Psoas muscle (tissue), 7 donors: ENCODE measurements at regions not wholly inside any gene's neighbourhood (a gene's known extent, or its start where the extent isn't known, plus 50 kb on each side); places are given as distances from the start of the nearest gene placed in this dataset.
"Not testable (repeated sequence)": the region's sequence is repeated elsewhere in the genome, so short reads cannot be mapped to it uniquely, and the experiment has no call there.

Experiments
- ATAC-seq, 4 donors: fragments of 200-7000 bp; cut with Tn5 transposase; one replicate each; pipeline ENCODE4 v1.9.1; 2020; ENCODE audit warnings: moderate library complexity in 3 of 4, mild to moderate bottlenecking in 2 of 4
- DNase-seq, 2 donors: peaks; one replicate each; pipeline ENCODE4 v3.0.0-alpha.2; 2020
- H3K27ac ChIP-seq: fragments of 200-600 bp; one replicate; pipeline ENCODE4 v1.8.0; 2022
- H3K27me3 ChIP-seq, 3 donors: fragments of 200-600 bp in 1 of 3; one replicate each; pipeline versions ENCODE4 v1.6.1 to v1.8.0; 2013 to 2022; ENCODE audit warnings: low read length in 2 of 3, mild to moderate bottlenecking in 2 of 3, moderate library complexity in 1 of 3; ENCODE audit not compliant: insufficient read depth in 3 of 3
- H3K36me3 ChIP-seq, 2 donors: fragments of 200-600 bp in 1 of 2; one replicate each; pipeline versions ENCODE4 v1.6.1 to v1.8.0; 2013 to 2022; ENCODE audit warnings: low read depth in 1 of 2, mild to moderate bottlenecking in 1 of 2, moderate library complexity in 1 of 2; ENCODE audit not compliant: insufficient read depth in 1 of 2
- H3K4me1 ChIP-seq: fragments of 200-600 bp; one replicate; pipeline ENCODE4 v1.8.0; 2022
- H3K4me3 ChIP-seq: fragments of 200-600 bp; one replicate; pipeline ENCODE4 v1.8.0; 2022; ENCODE audit warnings: mild to moderate bottlenecking
- H3K9me3 ChIP-seq: fragments of 200-600 bp; one replicate; pipeline ENCODE4 v1.8.0; 2022
- WGBS, 3 donors: extraction: QIAGEN DNeasy Blood & Tissue Kit; methylation state at CpG; one replicate each; pipeline versions ENCODE4 v1.1.6 to v1.1.7; 2013; 5-methylcytosine and 5-hydroxymethylcytosine counted together
- intact Hi-C, 2 donors: fragments of 100-400 bp; cut with DNase I; formaldehyde crosslinking; loops; one replicate each; pipeline versions ENCODE4 v1.11.0 to v1.14.2; 2022
- TF ChIP-seq, protein P1 (sequence below): fragments of 200-600 bp; IDR thresholded peaks from one replicate; pipeline ENCODE4 v1.8.0; 2022; ENCODE audit warnings: antibody characterized with exemption
- donor health status: healthy with polysubstance abuse.
- donor health status: DM: no; HTN: no; CAD: no; lungs with moderate emphysema.
- donor health status: Bipolar disorder and iron deficiency.
- donor health status: healthy.
- donor health status: DM: yes; HTN: yes; CAD: no.
- donor health status: DM: no; HTN: no; CAD: no.
- donor health status: DM: yes; HTN: yes; CAD: no.

DNA sequence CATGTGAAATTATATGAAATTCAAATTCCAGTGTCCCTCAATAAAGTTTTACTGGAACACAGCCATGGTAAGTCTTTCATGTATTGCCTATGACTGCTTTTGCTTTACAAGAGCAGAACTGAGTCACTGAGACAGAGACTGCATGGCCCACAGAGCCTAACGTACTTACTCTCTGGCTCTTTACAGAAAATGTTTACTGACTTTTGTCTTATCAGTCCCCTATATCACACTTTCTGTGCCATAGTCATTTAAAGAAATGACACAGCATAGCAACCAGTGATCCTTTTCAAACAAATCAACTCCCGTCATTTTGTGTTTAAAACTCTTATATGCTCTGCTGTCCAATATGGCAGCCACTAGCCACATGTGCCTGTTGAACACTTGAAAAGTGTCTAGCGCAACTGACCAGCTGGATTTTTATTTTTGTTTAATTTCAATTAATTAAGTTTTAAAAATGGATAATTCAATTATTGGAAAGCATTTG is 129.7 kb upstream of the CDIN1 start:
- Histone ChIP-seq H3K36me3 (no peaks in the 10 kb centered on the region), H3K27me3 (no peaks in the 10 kb centered on the region), H3K9me3 (no peaks in the 10 kb centered on the region), H3K27ac (no peak overlapping the region), H3K4me3 (no peak overlapping the region), H3K4me1 (no peaks in the 10 kb centered on the region)
- intact Hi-C loops, result no loop called here
- ATAC-seq, result no peak
- no peak for DNase-seq
- 78 to 92% (median 79%) methylated on average over 3 of the region's 3 CpGs for WGBS, 3 donors
- TF ChIP-seq, protein P1, sequence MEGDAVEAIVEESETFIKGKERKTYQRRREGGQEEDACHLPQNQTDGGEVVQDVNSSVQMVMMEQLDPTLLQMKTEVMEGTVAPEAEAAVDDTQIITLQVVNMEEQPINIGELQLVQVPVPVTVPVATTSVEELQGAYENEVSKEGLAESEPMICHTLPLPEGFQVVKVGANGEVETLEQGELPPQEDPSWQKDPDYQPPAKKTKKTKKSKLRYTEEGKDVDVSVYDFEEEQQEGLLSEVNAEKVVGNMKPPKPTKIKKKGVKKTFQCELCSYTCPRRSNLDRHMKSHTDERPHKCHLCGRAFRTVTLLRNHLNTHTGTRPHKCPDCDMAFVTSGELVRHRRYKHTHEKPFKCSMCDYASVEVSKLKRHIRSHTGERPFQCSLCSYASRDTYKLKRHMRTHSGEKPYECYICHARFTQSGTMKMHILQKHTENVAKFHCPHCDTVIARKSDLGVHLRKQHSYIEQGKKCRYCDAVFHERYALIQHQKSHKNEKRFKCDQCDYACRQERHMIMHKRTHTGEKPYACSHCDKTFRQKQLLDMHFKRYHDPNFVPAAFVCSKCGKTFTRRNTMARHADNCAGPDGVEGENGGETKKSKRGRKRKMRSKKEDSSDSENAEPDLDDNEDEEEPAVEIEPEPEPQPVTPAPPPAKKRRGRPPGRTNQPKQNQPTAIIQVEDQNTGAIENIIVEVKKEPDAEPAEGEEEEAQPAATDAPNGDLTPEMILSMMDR, result no peak

DNA sequence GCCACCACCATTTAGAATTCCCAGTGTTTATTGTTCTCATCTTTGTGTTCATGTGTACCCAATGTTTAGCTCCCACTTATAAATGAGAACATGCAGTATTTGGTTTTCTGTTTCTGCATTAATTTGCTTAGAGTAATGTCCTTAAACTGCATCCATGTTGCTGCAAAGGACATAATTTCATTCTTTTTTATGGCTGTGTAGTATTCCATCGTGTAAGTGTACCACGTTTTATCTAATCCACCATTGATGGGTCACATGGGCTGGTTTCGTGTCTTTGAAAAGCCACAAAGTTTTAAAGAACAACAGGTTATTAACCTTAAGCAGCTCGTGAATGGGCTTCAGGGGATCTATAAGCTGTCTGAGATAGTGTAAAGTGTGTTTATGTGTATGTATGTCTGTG is 125.2 kb upstream of the CDIN1 start:
- H3K36me3 ChIP-seq, ATAC-seq, H3K9me3 ChIP-seq, H3K4me3 ChIP-seq, H3K4me1 ChIP-seq, H3K27me3 ChIP-seq, intact Hi-C loops, DNase-seq, H3K27ac ChIP-seq: not testable (repeated sequence)
- WGBS, 3 donors, result 87 to 90% (median 88%) methylated on average over 4 of the region's 4 CpGs

DNA sequence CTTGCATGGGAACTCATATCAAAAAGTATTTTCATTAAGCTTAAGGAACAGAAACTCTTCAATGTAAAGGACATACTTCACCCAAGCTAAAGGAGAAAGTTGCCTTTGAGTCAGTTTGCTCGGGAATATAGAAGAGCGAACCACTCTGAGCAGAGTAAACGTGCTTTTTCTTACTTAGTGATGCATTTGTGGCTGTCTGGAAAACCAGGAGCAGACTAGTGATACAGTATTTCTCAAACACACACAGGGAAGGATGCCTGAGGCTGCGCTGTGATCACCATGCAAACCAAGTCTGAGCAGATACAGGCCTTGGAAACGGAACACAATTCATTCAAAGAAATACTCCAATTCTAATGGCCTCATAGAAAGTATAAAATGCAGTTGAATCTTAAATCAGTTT is 121.0 kb upstream of the CDIN1 start:
- H3K4me3 ChIP-seq, result no peak overlapping the region
- H3K36me3 ChIP-seq, result no peaks in the 10 kb centered on the region
- H3K27me3 ChIP-seq, result no peaks in the 10 kb centered on the region
- no peak overlapping the region for H3K27ac ChIP-seq
- 39 to 46% (median 40%) methylated on average over 5 of the region's 5 CpGs for WGBS, 3 donors
- ATAC-seq (no peak), DNase-seq (no peak)
- peaks cover 5% of the 10 kb centered on the region for H3K9me3 ChIP-seq
- TF ChIP-seq, protein P1, result no peak
- H3K4me1 ChIP-seq, result no peaks in the 10 kb centered on the region
- intact Hi-C loops, result no loop called here

DNA sequence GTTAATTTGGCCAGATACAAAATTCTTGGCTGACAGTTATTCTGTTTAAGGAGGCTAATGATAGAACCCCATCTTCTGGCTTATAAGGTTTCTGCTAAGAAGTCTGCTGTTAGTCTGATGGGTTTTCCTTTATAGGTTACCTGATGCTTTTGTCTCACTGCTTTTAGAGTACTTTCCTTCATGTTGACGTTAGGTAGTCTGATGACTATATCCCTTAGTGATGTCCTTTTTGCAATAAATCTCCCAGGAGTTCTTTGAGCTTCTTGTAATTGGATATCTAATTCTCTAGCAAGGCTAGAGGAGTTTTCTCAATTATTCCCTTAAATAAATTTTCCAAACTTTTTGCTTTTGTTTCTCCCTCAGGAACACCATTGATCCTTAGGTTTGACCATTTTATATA is 114.1 kb upstream of the CDIN1 start:
- Histone ChIP-seq H3K4me3 (no peak overlapping the region), H3K36me3 (no peaks in the 10 kb centered on the region), H3K4me1 (no peaks in the 10 kb centered on the region), H3K27ac (no peak overlapping the region), H3K9me3 (peaks cover 5% of the 10 kb centered on the region), H3K27me3 (no peaks in the 10 kb centered on the region)
- TF ChIP-seq, protein P1, result no peak
- intact Hi-C loops, result no loop called here
- DNase-seq (no peak), ATAC-seq (no peak)
- WGBS, 3 donors, result 37 to 58% (median 41%) methylated on average over 1 of the region's 1 CpG

DNA sequence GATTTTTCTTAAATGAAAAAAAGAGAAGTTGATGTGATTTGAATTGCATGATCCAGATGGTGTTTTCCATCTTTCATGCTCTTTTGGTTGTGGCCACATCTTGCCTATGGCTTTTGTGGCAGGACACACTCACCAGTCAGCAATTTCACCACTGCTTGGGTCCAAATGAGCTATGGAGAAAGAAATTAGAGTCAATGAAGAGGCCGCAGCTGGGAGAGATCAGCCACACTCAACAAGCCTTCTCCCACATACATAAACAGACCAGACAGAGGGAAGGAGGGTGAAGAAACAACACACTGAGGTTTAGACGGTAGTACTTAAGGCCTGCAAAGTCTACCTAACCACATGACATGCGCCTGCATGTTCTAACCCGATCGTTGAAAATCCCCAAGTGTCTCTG is 110.7 kb upstream of the CDIN1 start:
- H3K27me3 ChIP-seq, result no peaks in the 10 kb centered on the region
- H3K4me1 ChIP-seq, result no peaks in the 10 kb centered on the region
- DNase-seq, result no peak
- H3K36me3 ChIP-seq, result no peaks in the 10 kb centered on the region
- intact Hi-C loops, result no loop called here
- 44 to 52% (median 45%) methylated on average over 5 of the region's 5 CpGs for WGBS, 3 donors
- no peak for ATAC-seq
- H3K9me3 ChIP-seq, result no peaks in the 10 kb centered on the region
- no peak overlapping the region for H3K27ac ChIP-seq
- TF ChIP-seq, protein P1, result no peak
- no peak overlapping the region for H3K4me3 ChIP-seq
